NCI-H187 treated with DMSO at 0.1 percent for 48 hours (cell line): ENCODE measurements at regions not wholly inside any gene's neighbourhood (a gene's known extent, or its start where the extent isn't known, plus 50 kb on each side); places are given as distances from the start of the nearest gene placed in this dataset.
"Not testable (repeated sequence)": the region's sequence is repeated elsewhere in the genome, so short reads cannot be mapped to it uniquely, and the experiment has no call there.

Source experiments
- DNase-seq: peaks from one replicate; lab custom pipeline; 2025; lab: John Stamatoyannopoulos, UW

DNA sequence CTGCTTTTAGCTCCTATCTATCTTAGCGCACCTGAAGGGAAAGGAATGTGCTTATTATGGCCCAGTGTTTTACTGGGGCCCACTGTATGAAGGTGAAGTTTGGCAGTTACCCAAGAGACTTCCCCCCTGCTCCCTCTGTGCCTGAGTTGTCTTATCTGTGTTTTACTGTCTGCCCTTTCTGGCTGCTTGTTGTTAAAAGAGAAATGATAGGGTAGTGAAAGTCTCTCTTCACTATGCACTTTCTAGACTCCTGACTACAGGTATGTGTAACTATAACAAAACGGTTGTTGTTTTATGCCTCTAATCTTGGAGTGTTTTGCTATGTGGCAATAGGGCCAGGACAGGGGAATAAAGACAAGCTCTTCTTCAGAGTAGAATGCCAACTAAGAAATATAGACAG lies 326.9 kb downstream of the KIF20B start:
- DNase-seq = no peak

DNA sequence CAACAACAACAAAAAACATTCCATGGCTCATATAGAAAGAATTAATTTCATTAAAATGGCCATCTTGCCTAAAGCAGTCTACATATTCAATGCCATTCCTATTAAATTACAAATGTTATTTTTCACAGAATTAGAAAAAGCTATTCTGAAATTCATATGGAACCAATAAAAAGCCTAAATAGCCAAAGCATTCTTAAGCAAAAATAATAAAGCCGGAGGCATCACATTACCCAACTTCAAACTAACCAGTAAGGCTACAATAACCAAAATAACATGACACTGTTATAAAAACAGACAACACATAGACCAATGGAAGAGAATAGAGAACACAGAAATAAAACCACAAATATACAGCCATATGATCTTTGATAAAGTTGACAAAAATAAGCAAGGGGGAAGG lies 330.4 kb downstream of the KIF20B start:
- DNase-seq = no peak

GRCh38 chr10:90032519-90032918 lies 331.1 kb downstream of the KIF20B start:
- no peak for DNase-seq

GRCh38 chr10:90034862-90035261 lies 333.5 kb downstream of the KIF20B start:
- not testable (repeated sequence) for DNase-seq

GRCh38 chr10:90041585-90041984 lies 340.2 kb downstream of the KIF20B start:
- DNase-seq = no peak

DNA sequence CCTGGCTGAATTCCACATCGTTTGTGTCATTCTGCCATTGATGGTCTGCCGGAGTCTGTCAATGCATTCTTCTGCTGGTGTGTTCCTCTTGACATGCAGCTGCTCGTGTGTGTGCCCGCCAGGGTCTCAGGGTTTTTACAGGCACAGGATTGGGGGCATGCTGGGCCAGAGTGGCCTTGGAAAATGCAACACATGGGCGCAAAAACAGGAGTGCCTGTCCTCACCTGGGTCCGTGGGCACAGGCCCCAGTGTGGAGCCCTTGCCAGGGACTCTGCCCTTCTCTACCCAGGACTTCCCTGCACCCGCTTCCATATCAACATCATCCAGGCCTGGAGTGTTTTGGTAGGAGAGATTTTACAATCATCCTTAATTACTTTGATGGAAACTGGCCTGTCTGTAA lies 340.7 kb downstream of the KIF20B start:
- DNase-seq = no peak

DNA sequence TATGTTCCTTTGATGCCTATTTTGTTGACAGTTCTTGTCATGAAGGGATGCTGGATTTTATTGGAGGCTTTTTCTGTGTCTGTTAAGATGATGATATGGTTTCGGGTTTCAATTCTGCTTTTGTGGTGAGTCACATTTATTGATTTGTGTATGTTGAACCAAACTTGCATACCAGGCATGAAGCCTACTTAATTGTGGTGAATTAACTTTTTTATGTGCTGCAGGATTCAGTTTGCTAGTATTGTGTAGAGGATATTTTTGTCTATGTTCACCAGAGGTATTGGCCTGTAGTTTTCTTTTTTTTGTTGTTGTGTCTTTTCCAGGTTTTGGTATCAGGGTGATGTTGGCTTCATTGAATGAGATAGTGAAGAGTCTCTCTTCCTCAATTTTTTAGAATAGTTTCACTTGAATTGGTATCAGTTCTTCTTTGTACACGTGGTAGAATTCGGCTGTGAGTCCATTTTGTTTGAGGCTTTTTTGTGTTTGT lies 345.9 kb downstream of the KIF20B start:
- no peak for DNase-seq

GRCh38 chr10:90051053-90051452 lies 349.7 kb downstream of the KIF20B start:
- DNase-seq = peak; percentile 19

GRCh38 chr10:90051474-90051873 lies 350.1 kb downstream of the KIF20B start:
- DNase-seq = peak; percentile 62

DNA sequence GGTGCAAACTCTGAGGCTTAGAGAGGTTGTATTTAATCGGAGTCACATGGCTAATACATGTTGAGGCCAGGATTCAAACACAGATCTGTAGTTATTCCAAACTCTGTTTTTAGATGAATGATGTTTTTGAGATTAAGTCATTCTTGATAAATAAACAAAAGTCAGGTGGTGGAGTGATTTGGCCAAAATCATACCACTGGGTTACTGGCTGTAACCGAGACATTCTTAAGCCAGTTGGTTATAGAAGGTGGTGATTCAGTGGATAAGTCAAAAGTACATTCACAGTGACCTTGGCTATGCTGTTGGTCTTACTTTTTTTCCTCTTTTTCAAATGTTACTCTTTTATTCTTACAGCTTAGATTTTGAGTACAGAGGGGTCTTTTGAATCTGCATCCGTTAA lies 361.4 kb downstream of the KIF20B start:
- no peak for DNase-seq

DNA sequence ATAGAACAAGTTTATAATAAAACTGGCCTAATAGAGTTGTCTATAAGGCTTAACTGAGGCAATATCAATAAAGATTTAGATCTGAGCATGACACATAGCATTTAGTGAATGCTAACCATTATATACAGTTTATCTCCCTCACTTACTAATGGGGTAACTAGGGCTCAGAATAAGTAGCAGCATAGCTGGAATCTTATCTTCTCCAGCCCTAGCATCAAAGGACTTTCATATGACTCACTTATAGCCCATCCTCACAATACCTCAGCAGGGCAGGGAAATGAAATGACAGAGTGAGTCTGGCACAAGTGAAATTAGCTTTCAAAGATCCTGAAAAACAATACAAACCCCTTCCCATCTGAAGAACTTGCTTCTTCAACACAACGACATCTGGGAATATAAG lies 362.9 kb downstream of the KIF20B start:
- no peak for DNase-seq

DNA sequence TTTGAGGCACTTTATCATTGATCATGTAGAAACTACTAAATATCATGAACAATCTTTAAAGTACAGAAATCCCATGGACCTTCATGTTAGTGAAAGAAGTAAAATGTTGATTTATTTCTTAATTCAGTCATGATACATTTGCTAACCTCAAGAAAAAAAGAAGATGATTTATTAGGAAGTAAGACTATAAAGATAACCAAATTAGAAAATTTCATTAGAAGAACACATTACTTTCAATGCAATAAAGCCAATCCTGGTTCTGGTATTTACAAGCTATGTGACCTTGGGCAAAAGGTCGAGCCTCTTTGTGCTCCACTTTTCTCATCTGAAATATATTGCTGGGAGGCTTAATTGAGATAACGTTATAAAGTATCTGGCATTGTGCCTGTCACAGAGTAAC lies 365.0 kb downstream of the KIF20B start:
- DNase-seq = no peak

DNA sequence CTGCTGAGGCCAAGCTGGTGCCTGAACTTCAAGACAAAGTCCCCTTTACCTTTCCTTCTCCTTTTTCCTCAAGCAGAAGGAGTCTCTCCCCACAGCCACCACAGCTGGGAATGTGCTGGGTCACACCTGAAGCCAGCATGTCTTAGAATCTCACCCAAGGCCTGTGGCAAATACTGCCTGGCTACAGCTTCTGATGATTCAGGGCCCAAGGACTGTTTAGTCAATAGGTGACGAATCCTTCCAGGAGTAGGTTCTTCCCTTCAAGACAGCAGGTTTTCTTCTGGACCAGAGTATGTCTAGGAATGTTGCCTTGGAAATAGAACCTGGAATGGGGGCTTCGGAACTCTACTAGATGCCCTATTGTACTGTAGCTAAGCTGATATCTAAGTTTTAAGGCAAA lies 374.6 kb downstream of the KIF20B start:
- no peak for DNase-seq

DNA sequence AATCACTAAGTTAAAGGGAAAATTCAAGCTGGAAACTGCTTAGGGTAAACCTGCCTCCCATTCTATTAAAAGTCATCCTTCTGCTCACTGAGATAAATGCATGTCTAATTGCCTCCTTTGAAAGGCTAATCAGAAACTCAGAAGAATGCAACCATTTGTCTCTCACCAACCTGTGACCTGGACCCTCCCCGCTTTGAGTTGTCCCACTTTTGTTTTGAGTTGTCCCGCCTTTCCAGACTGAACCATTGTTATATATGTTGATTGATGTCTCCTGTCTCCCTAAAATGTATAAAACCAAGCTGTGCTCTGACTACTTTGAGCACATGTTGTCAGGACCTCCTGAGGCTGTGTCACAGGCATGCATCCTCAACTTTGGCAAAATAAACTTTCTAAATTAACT lies 378.4 kb downstream of the KIF20B start:
- DNase-seq = no peak

DNA sequence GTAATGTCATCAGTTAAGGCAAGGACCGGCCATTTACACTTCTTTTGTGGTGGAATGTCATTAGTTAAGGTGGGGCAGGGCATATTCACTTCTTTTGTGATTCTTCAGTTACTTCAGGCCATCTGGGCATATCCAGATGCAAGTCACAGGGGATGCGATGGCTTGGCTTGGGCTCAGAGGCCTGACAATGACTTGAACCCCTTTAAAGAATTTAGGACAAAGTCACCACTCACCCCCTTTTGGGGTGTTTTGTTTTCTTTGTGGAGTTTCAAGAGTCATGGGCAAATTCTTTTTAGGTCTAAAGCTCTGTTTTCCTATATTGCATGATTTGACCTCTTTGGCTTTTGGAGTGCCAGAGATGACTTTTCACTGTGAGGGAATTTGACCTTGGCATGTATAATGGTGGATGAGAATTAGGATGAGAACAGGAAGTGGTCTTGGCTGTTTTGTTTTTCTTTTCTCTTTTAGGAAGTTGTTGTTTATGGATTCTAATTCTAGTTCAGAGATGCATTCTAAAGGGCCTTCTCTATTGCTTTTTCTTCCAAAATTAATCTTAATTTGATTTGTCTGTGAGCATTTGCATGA lies 385.3 kb downstream of the KIF20B start:
- DNase-seq = not testable (repeated sequence)

DNA sequence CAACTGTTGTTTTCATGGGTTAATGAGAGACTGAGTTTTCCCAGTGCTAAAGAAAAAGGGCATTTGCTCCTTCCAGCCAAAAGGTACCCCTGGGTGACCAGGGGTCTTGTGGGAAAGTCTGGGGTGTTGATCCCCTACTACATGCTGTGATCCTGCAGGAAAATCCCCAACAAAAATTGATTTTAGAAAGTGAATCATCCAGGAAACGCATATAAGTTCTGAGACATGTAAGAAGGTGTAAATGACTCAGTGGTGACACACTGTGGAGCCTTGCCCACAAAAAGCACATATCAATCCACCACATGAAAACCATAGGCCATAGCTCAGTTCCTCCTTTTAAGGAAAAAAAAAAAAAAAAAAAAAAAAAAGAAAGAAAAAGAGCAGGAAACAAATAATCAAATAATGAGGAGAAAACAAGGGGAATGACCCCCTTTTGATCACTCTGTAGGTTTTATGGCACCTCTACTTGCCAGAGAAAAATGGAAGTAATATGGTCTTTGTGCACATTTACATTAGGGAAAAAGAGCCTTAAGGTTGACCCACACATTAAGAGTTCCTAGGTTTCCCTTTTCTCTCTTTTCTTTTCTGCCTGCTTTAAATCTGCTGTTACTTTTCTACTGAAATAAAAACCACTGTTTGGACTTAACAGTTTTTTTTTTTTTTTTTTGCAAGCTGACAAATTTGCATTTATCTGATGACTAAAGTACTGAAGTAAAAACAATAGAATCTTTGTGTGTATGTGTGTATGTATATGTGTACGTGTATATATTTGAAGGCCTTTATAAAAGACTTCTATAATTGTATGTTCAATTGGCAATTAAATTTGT lies 386.0 kb downstream of the KIF20B start:
- DNase-seq = no peak

DNA sequence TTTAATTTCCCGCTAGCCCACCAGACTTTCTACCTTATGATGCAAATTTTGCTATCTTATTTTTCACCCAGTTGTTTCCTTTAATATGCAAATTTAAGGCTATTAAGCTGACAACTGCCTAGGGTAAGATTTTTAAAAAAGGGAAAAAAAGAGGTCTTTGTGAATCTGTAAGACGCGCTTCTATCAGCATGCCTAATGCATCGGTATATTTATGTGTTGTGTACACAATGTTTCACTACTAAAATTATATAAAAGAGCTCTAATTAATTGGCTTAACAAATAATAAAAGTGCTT lies 386.6 kb downstream of the KIF20B start:
- no peak for DNase-seq

DNA sequence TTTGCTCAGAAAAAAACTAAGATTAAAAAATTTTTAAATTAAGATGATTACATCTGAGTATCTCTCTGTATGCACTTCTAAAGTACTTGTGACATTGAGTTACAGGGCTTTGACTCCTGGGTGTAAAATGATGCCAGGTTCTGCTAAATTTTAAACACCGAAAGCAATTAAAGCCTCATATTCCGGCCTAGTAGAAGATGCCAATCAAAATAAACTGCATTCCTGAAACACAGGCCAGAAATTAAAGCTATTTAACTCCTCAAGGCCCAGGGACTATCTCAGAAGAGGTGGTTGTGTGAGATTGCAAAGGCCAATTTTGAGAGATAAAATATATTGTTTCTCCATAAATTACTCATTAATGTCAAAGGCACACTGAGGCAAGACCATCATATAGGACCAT lies 388.3 kb downstream of the KIF20B start:
- DNase-seq = no peak

- no peak for DNase-seq
Observed at GRCh38 chr10:90096196-90096595, 394.8 kb downstream of the KIF20B start.

DNA sequence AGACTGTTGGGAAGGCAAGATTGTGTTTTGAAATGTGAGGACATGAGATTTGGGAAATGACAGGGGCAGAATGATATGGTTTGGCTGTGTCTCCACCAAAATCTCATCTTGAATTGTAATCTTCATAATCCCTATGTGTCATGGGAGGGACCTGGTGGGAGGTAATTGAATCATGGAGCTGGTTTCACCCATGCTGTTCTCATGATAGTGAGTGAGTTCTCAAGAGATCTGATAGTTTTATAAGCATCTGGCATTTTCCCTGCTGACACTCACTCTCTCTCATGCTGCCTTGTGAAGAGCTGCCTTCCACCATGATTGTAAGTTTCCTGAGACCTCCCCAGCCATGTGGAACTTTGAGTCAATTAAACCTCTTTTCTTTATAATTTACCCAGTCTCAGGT lies 406.2 kb downstream of the KIF20B start:
- DNase-seq = not testable (repeated sequence)

DNA sequence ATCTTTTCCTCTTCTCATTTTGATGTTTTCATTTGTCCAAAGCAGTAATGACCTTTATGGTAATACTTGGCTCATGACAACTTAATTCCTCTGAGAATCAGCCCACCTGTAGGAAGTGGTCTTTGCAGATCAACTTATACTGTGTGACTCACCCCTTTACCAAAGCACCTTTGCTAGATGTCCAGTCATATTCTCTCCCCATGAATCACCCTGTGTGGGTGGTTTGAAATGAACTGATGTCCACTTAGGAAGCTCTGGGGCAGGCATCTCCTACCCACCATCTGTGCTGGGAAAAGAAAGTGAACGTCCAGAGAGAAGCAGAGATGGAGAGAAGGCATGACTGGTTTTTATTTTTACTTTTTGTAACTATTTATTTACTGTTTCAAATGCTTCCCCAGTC lies 410.3 kb downstream of the KIF20B start:
- no peak for DNase-seq

- no peak for DNase-seq
Observed at GRCh38 chr10:90112681-90113080, 411.3 kb downstream of the KIF20B start.

GRCh38 chr10:90118567-90118966 lies 417.2 kb downstream of the KIF20B start:
- DNase-seq = not testable (repeated sequence)
